Endodermal cell (in vitro differentiated cells): ENCODE measurements at regions not wholly inside any gene's neighbourhood (a gene's known extent, or its start where the extent isn't known, plus 50 kb on each side); places are given as distances from the start of the nearest gene placed in this dataset.

Source experiments
- DNase-seq: peaks from one replicate; pipeline ENCODE4 v3.0.0-alpha.2; 2017
- H3K27ac ChIP-seq: 2 replicates; pipeline ENCODE4 v1.5.1; 2013; ENCODE audit warnings: mild to moderate bottlenecking, low read depth, low read length, moderate library complexity
- H3K27me3 ChIP-seq: 2 replicates; pipeline ENCODE4 v1.6.1; 2013; ENCODE audit warnings: mild to moderate bottlenecking, low read length, moderate library complexity; ENCODE audit not compliant: insufficient read depth, control insufficient read depth, poor library complexity, severe bottlenecking
- H3K36me3 ChIP-seq: 2 replicates; pipeline ENCODE4 v1.7.0; 2013; ENCODE audit warnings: mild to moderate bottlenecking, low read length, moderate library complexity; ENCODE audit not compliant: control insufficient read depth, insufficient read depth
- H3K4me1 ChIP-seq: one replicate; pipeline ENCODE4 v1.7.0; 2013; ENCODE audit warnings: low read length; ENCODE audit not compliant: control insufficient read depth, insufficient read depth
- H3K4me3 ChIP-seq: 2 replicates; pipeline ENCODE4 v1.5.1; 2013; ENCODE audit warnings: mild to moderate bottlenecking, low read length, moderate library complexity
- H3K9ac ChIP-seq: 2 replicates; pipeline ENCODE4 v1.6.1; 2013; ENCODE audit warnings: mild to moderate bottlenecking, low read length, moderate library complexity; ENCODE audit not compliant: poor library complexity, severe bottlenecking; ENCODE audit errors: extremely low read depth
- H3K9me3 ChIP-seq: 2 replicates; pipeline ENCODE4 v1.6.1; 2013; ENCODE audit warnings: mild to moderate bottlenecking, low read length, moderate library complexity; ENCODE audit not compliant: control insufficient read depth
- H3K27ac Mint-ChIP-seq: 2 replicates; pipeline ENCODE4 v1.8.0; 2020; ENCODE audit warnings: mixed read lengths
- H3K27me3 Mint-ChIP-seq: 2 replicates; pipeline ENCODE4 v1.8.0; 2021; ENCODE audit warnings: mild to moderate bottlenecking, mixed read lengths; ENCODE audit not compliant: insufficient read depth
- H3K36me3 Mint-ChIP-seq: 2 replicates; pipeline ENCODE4 v1.8.0; 2020; ENCODE audit warnings: low read depth, mixed read lengths
- H3K4me1 Mint-ChIP-seq: 2 replicates; pipeline ENCODE4 v1.8.0; 2020; ENCODE audit warnings: mixed read lengths
- H3K4me3 Mint-ChIP-seq: 2 replicates; pipeline ENCODE4 v1.8.0; 2020; ENCODE audit warnings: mild to moderate bottlenecking, moderate library complexity, mixed read lengths
- H3K9me3 Mint-ChIP-seq: 2 replicates; pipeline ENCODE4 v1.8.0; 2020; ENCODE audit warnings: mild to moderate bottlenecking, mixed read lengths
- WGBS, 2 experiments: methylation state at CpG; one replicate each; pipeline versions ENCODE4 v1.1.5 to v1.1.7; 2013; ENCODE audit warnings: missing lambda C conversion rate in 2 of 2, mixed read lengths in 1 of 2; ENCODE audit not compliant: insufficient coverage in 1 of 2, insufficient read length in 1 of 2; 5-methylcytosine and 5-hydroxymethylcytosine counted together
- TF ChIP-seq, protein P1 (sequence below): fragments of 200-600 bp; sonication (generic); conservative IDR thresholded peaks from 2 replicates; pipeline ENCODE4 v1.5.0; 2021; ENCODE audit warnings: antibody characterized with exemption, mild to moderate bottlenecking

DNA sequence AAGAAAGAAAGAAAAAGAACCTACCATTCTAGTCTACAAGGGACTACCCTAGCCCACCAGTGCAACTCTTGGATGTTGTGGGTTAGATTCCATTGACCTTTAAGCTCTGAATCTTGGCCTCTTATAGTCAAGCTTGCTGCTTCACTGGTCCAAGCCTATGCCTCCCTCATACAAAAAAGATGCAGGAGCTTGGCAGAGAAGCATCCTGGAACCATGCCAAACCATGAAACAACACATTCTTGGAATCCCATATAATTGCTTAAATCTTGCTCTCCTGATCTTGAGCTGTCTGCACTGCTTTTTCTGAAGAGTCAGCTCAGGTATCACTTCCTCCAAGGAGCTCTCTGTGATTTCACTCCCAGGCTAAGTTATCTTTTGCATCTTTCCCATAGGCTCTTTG lies 117.9 kb upstream of the GPR139 start:
- no peak overlapping the region for H3K9ac ChIP-seq
- no peaks in the 10 kb centered on the region for H3K9me3 Mint-ChIP-seq
- H3K36me3 Mint-ChIP-seq, result no peaks in the 10 kb centered on the region
- no peaks in the 10 kb centered on the region for H3K9me3 ChIP-seq
- H3K27me3 ChIP-seq, result no peaks in the 10 kb centered on the region
- TF ChIP-seq, protein P1, sequence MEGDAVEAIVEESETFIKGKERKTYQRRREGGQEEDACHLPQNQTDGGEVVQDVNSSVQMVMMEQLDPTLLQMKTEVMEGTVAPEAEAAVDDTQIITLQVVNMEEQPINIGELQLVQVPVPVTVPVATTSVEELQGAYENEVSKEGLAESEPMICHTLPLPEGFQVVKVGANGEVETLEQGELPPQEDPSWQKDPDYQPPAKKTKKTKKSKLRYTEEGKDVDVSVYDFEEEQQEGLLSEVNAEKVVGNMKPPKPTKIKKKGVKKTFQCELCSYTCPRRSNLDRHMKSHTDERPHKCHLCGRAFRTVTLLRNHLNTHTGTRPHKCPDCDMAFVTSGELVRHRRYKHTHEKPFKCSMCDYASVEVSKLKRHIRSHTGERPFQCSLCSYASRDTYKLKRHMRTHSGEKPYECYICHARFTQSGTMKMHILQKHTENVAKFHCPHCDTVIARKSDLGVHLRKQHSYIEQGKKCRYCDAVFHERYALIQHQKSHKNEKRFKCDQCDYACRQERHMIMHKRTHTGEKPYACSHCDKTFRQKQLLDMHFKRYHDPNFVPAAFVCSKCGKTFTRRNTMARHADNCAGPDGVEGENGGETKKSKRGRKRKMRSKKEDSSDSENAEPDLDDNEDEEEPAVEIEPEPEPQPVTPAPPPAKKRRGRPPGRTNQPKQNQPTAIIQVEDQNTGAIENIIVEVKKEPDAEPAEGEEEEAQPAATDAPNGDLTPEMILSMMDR, result no peak
- H3K4me1 ChIP-seq, result no peaks in the 10 kb centered on the region
- H3K36me3 ChIP-seq, result no peaks in the 10 kb centered on the region
- H3K4me3 ChIP-seq, result no peak overlapping the region
- no peak overlapping the region for H3K27ac Mint-ChIP-seq
- no peaks in the 10 kb centered on the region for H3K27me3 Mint-ChIP-seq
- H3K27ac ChIP-seq, result no peak overlapping the region
- no peak for DNase-seq
- no peaks in the 10 kb centered on the region for H3K4me1 Mint-ChIP-seq
- no peak overlapping the region for H3K4me3 Mint-ChIP-seq

DNA sequence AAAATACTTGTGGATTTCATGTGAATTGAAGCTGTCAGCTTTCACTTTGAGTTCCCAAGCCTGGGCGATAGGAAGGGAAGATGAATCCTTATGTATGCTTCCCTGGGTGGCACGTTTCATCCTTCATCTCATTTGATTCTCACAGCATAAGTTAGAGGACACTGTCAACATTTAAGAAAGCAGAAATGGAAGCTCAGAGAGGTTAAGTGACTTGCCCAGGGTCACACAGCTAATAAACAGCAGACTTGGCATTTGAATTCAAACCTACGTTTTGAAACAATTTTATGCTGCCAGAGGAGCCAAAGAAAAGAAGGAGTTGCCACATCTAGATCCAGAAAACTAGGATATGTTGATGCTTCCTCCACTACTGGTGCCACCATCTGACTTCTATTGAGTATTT lies 108.3 kb upstream of the GPR139 start:
- no peak overlapping the region for H3K4me3 Mint-ChIP-seq
- Histone ChIP-seq H3K27me3 (no peaks in the 10 kb centered on the region), H3K4me3 (no peak overlapping the region), H3K9ac (no peak overlapping the region), H3K27ac (no peak overlapping the region), H3K9me3 (no peaks in the 10 kb centered on the region), H3K36me3 (no peaks in the 10 kb centered on the region), H3K4me1 (no peaks in the 10 kb centered on the region)
- no peaks in the 10 kb centered on the region for H3K4me1 Mint-ChIP-seq
- DNase-seq, result no peak
- H3K9me3 Mint-ChIP-seq, result peaks cover 4% of the 10 kb centered on the region
- no peak overlapping the region for H3K27ac Mint-ChIP-seq
- TF ChIP-seq, protein P1, result no peak
- peaks cover 17% of the 10 kb centered on the region for H3K27me3 Mint-ChIP-seq
- WGBS, 2 experiments, result 82 to 90% methylated on average over 2 to 3 of the region's 3 CpGs
- H3K36me3 Mint-ChIP-seq, result no peaks in the 10 kb centered on the region

DNA sequence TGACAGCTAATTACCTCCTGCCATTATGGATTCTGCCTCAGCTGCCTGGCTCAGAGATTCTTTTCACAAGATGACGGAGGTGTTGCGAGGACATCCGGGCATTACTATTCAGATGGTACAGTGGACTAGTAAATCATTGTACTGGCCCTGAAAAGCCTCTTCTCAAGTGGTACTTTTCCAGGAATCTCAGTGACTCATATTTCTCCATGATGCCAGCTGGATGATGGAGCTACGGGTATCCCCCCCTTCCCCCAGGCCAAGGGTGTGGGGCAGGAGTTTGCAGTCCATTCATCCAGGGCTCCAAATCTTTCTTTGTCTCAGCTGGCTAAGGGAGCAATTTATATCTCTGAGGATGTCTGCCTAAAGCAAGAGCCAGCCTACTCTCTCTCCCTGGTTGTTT lies 107.7 kb upstream of the GPR139 start:
- H3K27ac Mint-ChIP-seq, result no peak overlapping the region
- WGBS, 2 experiments, result 90 to 97% methylated on average over 4 of the region's 4 CpGs
- H3K36me3 Mint-ChIP-seq, result no peaks in the 10 kb centered on the region
- Histone ChIP-seq H3K27ac (no peak overlapping the region), H3K27me3 (no peaks in the 10 kb centered on the region), H3K36me3 (no peaks in the 10 kb centered on the region), H3K9ac (no peak overlapping the region), H3K4me3 (no peak overlapping the region), H3K4me1 (no peaks in the 10 kb centered on the region), H3K9me3 (no peaks in the 10 kb centered on the region)
- DNase-seq, result no peak
- TF ChIP-seq, protein P1, result no peak
- no peaks in the 10 kb centered on the region for H3K4me1 Mint-ChIP-seq
- H3K9me3 Mint-ChIP-seq, result peaks cover 3% of the 10 kb centered on the region
- no peak overlapping the region for H3K4me3 Mint-ChIP-seq
- H3K27me3 Mint-ChIP-seq, result peaks cover 17% of the 10 kb centered on the region
